Parathyroid adenoma (tissue), 2 donors: ENCODE measurements at regions not wholly inside any gene's neighbourhood (a gene's known extent, or its start where the extent isn't known, plus 50 kb on each side); places are given as distances from the start of the nearest gene placed in this dataset.

Experiments
- H2AFZ ChIP-seq: fragments of 300-600 bp; sonication (generic); one replicate; pipeline ENCODE4 v1.7.0; 2017; ENCODE audit warnings: antibody characterized with exemption, mild to moderate bottlenecking
- H3K27ac ChIP-seq: fragments of 300-600 bp; sonication (generic); one replicate; pipeline ENCODE4 v1.7.0; 2017
- H3K27me3 ChIP-seq: fragments of 300-600 bp; sonication (generic); one replicate; pipeline ENCODE4 v1.7.0; 2017; ENCODE audit warnings: low read length; ENCODE audit not compliant: control insufficient read depth, insufficient read depth
- H3K36me3 ChIP-seq: fragments of 300-600 bp; sonication (generic); one replicate; pipeline ENCODE4 v1.7.0; 2017; ENCODE audit warnings: low read length; ENCODE audit not compliant: control insufficient read depth, insufficient read depth
- H3K4me1 ChIP-seq: fragments of 300-600 bp; sonication (generic); one replicate; pipeline ENCODE4 v1.7.0; 2017; ENCODE audit warnings: control low read depth
- H3K4me2 ChIP-seq: fragments of 300-600 bp; sonication (generic); one replicate; pipeline ENCODE4 v1.7.0; 2017; ENCODE audit warnings: low read length
- H3K4me3 ChIP-seq: fragments of 300-600 bp; sonication (generic); one replicate; pipeline ENCODE4 v1.7.0; 2017; ENCODE audit warnings: low read depth, low read length
- H3K79me2 ChIP-seq: fragments of 300-600 bp; sonication (generic); one replicate; pipeline ENCODE4 v1.7.0; 2017; ENCODE audit warnings: control low read depth
- H3K9ac ChIP-seq: fragments of 300-600 bp; sonication (generic); one replicate; pipeline ENCODE4 v1.7.0; 2017; ENCODE audit warnings: mild to moderate bottlenecking
- H3K9me3 ChIP-seq: fragments of 300-600 bp; sonication (generic); one replicate; pipeline ENCODE4 v1.7.0; 2017; ENCODE audit warnings: low read length; ENCODE audit not compliant: control insufficient read depth
- CTCF ChIP-seq: fragments of 300-600 bp; sonication (generic); IDR thresholded peaks from one replicate; pipeline ENCODE4 v1.7.0; 2017; ENCODE audit warnings: antibody characterized with exemption, mild to moderate bottlenecking
- donor health status: primary hyperparathyroidism.

- Histone ChIP-seq H3K27me3 (no peaks in the 10 kb centered on the region), H3K4me1 (no peaks in the 10 kb centered on the region), H3K4me2 (no peak overlapping the region), H3K4me3 (no peak overlapping the region), H2AFZ (no peak overlapping the region), H3K9ac (no peak overlapping the region), H3K9me3 (no peaks in the 10 kb centered on the region), H3K79me2 (no peaks in the 10 kb centered on the region), H3K36me3 (no peaks in the 10 kb centered on the region), H3K27ac (no peak overlapping the region)
- TF ChIP-seq CTCF, result no peak
Observed at GRCh38 chr16:7103056-7103455, 229.6 kb upstream of the RBFOX1 start.

DNA sequence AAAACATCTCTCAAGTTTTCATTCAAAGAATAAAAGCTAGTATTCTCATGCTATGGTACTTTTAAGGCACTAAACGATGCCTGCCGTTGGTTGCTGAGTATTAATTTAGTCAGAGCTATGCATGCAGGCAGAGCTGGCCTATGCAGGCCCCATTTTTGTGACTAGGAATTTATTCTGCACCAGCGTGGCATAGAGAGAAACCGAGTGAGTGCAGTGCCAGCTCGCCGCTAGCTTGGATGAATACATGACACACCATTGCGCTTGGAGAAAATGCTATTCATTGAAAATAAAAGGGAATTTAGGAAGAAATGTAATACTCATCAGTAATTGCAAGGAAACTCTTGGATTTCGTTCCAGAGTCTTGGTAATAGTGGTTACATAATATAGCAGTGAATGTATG lies 231.6 kb upstream of the RBFOX1 start:
- Histone ChIP-seq H3K27me3 (no peaks in the 10 kb centered on the region), H3K4me2 (no peak overlapping the region), H3K4me3 (no peak overlapping the region), H3K79me2 (no peaks in the 10 kb centered on the region), H3K27ac (no peak overlapping the region), H3K9me3 (no peaks in the 10 kb centered on the region), H3K4me1 (no peaks in the 10 kb centered on the region), H3K36me3 (no peaks in the 10 kb centered on the region), H3K9ac (no peak overlapping the region), H2AFZ (no peak overlapping the region)
- no peak for TF ChIP-seq CTCF

GRCh38 chr16:7097518-7097917 lies 235.1 kb upstream of the RBFOX1 start:
- H3K4me3 ChIP-seq, result no peak overlapping the region
- H2AFZ ChIP-seq, result no peak overlapping the region
- no peak for TF ChIP-seq CTCF
- no peaks in the 10 kb centered on the region for H3K79me2 ChIP-seq
- H3K9me3 ChIP-seq, result no peaks in the 10 kb centered on the region
- H3K27ac ChIP-seq, result no peak overlapping the region
- no peaks in the 10 kb centered on the region for H3K27me3 ChIP-seq
- no peaks in the 10 kb centered on the region for H3K36me3 ChIP-seq
- no peak overlapping the region for H3K9ac ChIP-seq
- no peaks in the 10 kb centered on the region for H3K4me1 ChIP-seq
- no peak overlapping the region for H3K4me2 ChIP-seq

GRCh38 chr16:7093511-7093910 lies 239.1 kb upstream of the RBFOX1 start:
- H3K9me3 ChIP-seq, result no peaks in the 10 kb centered on the region
- peaks cover 5% of the 10 kb centered on the region for H3K27me3 ChIP-seq
- H3K27ac ChIP-seq, result no peak overlapping the region

More at GRCh38 chr16:7093511-7093910, 239.1 kb upstream of the RBFOX1 start:
- no peaks in the 10 kb centered on the region for H3K36me3 ChIP-seq
- H3K79me2 ChIP-seq, result no peaks in the 10 kb centered on the region
- no peaks in the 10 kb centered on the region for H3K4me1 ChIP-seq
- no peak overlapping the region for H2AFZ ChIP-seq
- TF ChIP-seq CTCF, result no peak
- no peak overlapping the region for H3K9ac ChIP-seq
- no peak overlapping the region for H3K4me3 ChIP-seq
- no peak overlapping the region for H3K4me2 ChIP-seq
